ENCODE measurements at regions not wholly inside any gene's neighbourhood (a gene's known extent, or its start where the extent isn't known, plus 50 kb on each side); places are given as distances from the start of the nearest gene placed in this dataset.
A peak's percentile ranks its signal among the peaks of the same experiment; 100 is the strongest.

DNA sequence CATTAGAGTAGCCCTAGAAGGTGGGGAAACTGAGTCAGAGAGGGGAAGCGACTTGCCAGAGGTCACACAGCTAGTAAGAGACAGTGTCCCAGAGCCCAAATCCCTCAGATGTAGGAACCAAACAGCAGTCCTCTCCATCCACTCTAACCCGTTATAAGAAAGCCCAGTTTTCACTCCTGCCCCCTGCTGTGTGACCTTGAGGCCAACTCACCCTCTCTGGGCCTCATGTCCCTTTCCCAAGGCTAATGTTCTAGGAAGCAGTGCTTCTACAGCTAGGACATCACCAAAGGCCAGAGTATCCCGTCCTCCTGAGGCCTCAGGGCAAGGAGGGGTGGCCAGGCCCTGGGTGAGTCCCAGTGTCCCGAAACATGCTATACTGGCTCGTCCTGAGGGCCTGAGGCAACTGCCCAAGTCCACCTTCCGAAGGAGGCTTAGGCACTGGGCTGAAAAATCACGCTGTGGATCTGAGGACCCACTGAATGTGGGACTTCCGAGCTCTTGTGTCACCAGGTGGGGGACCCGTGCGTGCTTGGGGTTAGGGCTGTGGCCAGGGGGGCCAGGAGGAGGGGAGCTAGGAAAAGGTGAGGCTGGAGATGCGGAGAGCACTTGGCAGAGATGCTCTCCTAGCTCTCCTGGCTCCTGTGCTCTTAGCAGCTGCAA, 109.2 kb upstream of the SLC6A11 start:
- Histone ChIP-seq H3K4me3 (peak overlapping the region; percentile 38 to 49 (median 42)), H3K27ac (no peak overlapping the region), H3K4me1 (replicated peaks in 1 of 2) (peaks cover 5 to 6% of the 10 kb centered on the region in 2 donors)
- 17 to 75% (median 38%) methylated on average over 1 to 5 of the region's 11 CpGs; no CpG with 5 or more reads in 4 of the 10 experiments for WGBS, 10 experiments
- in situ Hi-C loops (cut with MboI; ENCODE audit: low pct_unique_long_range_greater_than_20kb in 2 of 9, low sequenced_read_pairs in 9 of 9, unreplicated experiment in 9 of 9): no loop called here
- ATAC-seq (replicated peaks in 6 of 8): no peak

DNA sequence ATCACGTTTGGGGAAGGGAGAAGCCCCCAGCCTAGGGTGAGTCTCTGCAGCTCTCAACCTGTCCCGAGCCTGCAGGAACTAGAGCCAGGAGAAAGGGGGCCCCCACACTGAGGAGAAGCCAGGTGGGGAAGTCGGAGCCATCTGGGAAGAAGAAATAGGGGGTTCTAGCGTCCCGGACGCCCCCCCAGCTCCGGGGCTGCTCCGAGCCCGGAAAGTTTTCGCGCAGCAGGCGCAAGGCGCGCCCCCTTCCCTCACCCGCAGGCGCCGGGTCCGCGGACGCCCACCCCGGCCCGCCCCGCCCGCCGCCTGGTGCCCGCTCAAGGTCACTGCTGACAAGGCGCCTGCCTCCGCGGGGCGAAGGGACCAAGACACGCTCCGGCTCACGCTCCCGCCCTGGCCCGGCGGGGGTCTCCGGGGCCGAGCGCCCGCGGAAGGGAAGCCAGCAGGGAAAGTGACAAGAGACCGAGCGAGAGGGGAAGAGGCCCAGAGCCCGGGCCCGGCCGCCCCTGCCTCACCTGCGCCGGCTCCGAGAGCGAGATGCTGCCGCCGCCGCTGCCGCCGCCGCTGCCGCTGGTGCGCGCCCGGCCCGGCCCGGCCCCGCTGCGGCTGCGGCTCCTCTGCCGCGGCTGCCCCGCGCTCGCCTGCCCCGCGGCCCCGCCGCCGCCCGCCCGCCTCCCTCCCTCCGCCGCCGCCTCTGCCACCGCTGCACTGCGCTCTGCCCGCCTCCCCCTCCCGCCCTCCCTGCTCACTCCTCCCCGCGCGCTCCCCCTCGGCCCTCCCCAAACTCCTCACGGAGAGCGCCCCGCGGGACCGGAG, 108.4 kb upstream of the SLC6A11 start:
- in situ Hi-C loops (cut with MboI; ENCODE audit: low pct_unique_long_range_greater_than_20kb in 2 of 9, low sequenced_read_pairs in 9 of 9, unreplicated experiment in 9 of 9): no loop called here
- Histone ChIP-seq H3K4me3 (peak overlapping the region; percentile 38 to 49 (median 42)), H3K4me1 (replicated peaks in 1 of 2) (peaks cover 5 to 6% of the 10 kb centered on the region in 2 donors), H3K27ac (no peak overlapping the region)
- peak in 7 of 8 experiments; percentile 10 to 62 (median 53) for ATAC-seq (replicated peaks in 6 of 8)
- WGBS, 10 experiments: 0 to 20% methylated on average over 1 to 2 of the region's 93 CpGs; no CpG with 5 or more reads in 8 of the 10 experiments

DNA sequence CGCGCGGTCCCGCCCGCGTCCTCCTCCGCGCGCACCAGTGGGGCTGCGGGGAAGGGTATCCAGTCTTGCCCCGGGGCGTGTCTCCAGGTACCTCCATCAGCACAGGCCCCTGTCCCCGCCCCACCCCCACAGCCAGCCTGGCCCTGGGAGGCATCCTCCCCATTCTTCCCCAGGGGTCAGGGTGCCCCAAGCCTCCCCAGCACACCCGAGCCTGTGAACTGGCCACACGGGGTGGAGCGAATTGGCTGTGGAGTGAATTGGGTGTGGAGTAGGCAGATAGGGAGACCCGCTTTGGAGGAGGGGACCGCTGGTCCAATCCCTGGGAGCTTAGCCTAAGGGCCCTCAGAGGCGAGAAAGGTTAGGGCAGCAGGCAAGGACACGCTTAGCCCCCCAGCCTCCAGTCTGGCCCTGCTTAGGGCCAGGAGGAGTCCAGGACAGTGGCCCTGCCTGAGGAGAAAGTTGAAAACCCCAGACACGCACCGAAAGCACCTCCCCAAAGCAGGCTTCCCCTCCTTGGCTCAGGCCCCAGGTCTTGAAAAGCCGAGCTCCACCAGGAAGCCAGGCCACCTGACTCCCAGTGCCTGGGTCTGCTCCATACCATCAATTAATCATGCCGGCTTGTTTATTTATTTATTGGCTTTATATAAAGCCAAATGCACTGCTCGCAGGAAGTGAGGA, 107.7 kb upstream of the SLC6A11 start:
- in situ Hi-C loops (cut with MboI; ENCODE audit: low pct_unique_long_range_greater_than_20kb in 2 of 9, low sequenced_read_pairs in 9 of 9, unreplicated experiment in 9 of 9): no loop called here
- Histone ChIP-seq H3K27ac (no peak overlapping the region), H3K4me1 (replicated peaks in 1 of 2) (peaks cover 5 to 6% of the 10 kb centered on the region in 2 donors), H3K4me3 (peak overlapping the region in 3 of 5 donors; percentile 40 to 49 (median 44))
- 0 to 58% (median 53%) methylated on average over 1 to 6 of the region's 25 CpGs; no CpG with 5 or more reads in 6 of the 10 experiments for WGBS, 10 experiments
- ATAC-seq (replicated peaks in 6 of 8): peak in 5 of 8 experiments; percentile 1 to 32 (median 18)

DNA sequence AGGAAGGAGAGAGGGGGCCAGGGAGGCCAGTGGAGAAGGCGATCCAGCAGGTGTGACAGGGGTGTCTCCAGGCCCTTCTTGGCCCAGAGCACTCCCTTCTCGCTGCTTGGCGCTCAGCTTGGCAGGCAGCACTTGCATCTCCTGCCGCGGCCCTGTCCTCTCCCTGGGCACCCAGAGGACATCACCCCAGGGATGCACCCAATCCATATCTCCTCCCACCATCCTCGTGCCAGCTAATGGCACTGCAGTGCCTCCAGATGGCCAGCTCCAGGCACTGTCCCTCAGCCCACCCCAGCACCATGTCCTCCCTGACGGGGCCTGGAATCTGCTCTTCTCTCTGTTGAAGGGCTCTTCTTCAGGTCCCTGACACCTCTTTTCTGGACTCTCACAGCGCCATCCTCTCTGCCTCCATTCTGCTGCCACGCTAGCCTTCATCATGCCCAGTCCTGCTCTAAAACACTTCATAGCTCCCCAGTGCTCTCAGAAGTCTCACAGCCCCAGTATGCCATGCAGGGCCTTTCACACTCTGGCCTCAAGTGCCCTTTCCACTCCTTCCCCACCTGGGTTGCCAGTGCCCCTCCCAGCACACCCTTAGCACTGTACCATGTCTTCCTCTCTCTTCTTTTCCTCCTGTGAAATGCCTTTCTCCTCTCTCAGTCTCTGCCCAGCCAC, 106.8 kb upstream of the SLC6A11 start:
- H3K27ac ChIP-seq: no peak overlapping the region
- whole genome bisulfite sequencing, 10 experiments: 40 to 80% (median 70%) methylated on average over 1 to 4 of the region's 9 CpGs; no CpG with 5 or more reads in 3 of the 10 experiments
- peak in 6 of 8 experiments; percentile 18 to 41 (median 36) for ATAC-seq (replicated peaks in 6 of 8)
- in situ Hi-C loops (cut with MboI; ENCODE audit: low pct_unique_long_range_greater_than_20kb in 2 of 9, low sequenced_read_pairs in 9 of 9, unreplicated experiment in 9 of 9): no loop called here
- H3K4me1 ChIP-seq (replicated peaks in 1 of 2): peaks cover 5 to 6% of the 10 kb centered on the region in 2 donors
- no peak overlapping the region for H3K4me3 ChIP-seq

DNA sequence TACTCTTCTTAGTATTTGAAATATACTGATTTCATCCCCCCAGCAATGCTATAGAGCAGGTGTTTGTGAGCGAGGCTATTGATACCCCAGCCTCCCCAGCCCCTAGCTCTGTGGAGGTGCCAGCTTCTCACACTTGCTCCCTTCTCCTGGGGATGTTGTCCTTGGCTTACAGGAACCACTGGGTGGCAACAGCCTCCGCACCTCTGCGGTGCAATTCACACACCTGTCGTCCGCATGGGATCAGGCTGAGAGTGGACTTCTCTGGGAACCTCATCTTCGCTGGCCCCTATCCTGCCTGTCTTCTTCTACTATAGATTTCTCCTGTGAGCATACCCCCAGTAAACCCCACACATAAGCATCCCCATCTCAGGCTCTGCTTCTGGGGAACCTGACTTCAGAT, 103.9 kb upstream of the SLC6A11 start:
- Histone ChIP-seq H3K4me1 (replicated peaks in 1 of 2) (peaks cover 1 to 3% of the 10 kb centered on the region in 2 donors), H3K4me3 (no peak overlapping the region), H3K27ac (no peak overlapping the region)
- 33 to 80% (median 44%) methylated on average over 1 to 5 of the region's 6 CpGs; no CpG with 5 or more reads in 6 of the 10 experiments for WGBS, 10 experiments
- in situ Hi-C loops (cut with MboI; ENCODE audit: low pct_unique_long_range_greater_than_20kb in 2 of 9, low sequenced_read_pairs in 9 of 9, unreplicated experiment in 9 of 9): no loop called here
- ATAC-seq (replicated peaks in 6 of 8): no peak

DNA sequence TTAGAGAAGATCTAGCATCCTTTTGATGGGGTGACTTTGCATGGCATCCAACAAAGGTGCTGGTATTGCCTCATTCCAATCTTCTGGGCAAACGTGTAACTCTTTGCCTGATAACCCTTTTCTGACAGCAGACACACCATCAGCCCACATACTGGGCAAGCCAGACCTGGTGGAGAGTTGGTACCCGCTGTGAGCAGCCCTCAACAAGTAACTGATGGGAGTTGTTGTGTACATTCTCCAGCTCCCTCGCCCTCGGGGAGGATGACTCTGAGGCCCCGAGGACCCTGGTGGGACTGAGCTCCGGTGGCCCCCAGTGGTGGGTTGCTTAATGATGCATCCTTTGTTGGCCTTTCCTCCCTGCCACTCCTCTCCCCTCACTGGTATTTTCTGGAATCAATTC, 102.4 kb upstream of the SLC6A11 start:
- in situ Hi-C loops (cut with MboI; ENCODE audit: low pct_unique_long_range_greater_than_20kb in 2 of 9, low sequenced_read_pairs in 9 of 9, unreplicated experiment in 9 of 9): no loop called here
- no peak for ATAC-seq (replicated peaks in 6 of 8)
- 0 to 60% (median 33%) methylated on average over 1 to 5 of the region's 6 CpGs; no CpG with 5 or more reads in 3 of the 10 experiments for WGBS, 10 experiments

DNA sequence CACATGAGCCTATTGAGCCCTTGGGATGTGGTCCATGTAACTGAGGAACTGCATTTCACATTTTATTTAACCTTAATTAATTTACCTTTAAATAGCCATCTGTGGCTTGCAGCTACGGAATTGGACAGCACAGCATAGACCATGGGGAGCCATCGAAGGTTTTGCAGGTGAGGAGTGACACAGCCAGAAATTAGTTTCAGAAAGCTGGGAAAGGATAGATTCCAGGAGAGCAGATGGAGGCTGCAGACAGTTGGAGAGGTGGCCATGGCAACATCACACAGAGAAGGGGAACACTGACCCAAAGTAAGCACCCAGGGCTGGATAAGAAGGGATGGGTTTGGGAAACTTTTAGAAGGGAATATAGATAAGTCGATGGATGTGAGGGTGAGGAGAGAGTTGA, 100.1 kb upstream of the SLC6A11 start:
- Histone ChIP-seq H3K27ac (no peak overlapping the region), H3K4me1 (replicated peaks in 1 of 2) (no peaks in the 10 kb centered on the region), H3K4me3 (no peak overlapping the region)
- 0 to 100% (median 81%) methylated on average over 1 to 3 of the region's 3 CpGs; no CpG with 5 or more reads in 3 of the 10 experiments for WGBS, 10 experiments
- ATAC-seq (replicated peaks in 6 of 8): no peak
- in situ Hi-C loops (cut with MboI; ENCODE audit: low pct_unique_long_range_greater_than_20kb in 2 of 9, low sequenced_read_pairs in 9 of 9, unreplicated experiment in 9 of 9): no loop called here

More for the DNA sequence above, 102.4 kb upstream of the SLC6A11 start:
- Histone ChIP-seq H3K4me3 (no peak overlapping the region), H3K4me1 (replicated peaks in 1 of 2) (no peaks in the 10 kb centered on the region), H3K27ac (no peak overlapping the region)

DNA sequence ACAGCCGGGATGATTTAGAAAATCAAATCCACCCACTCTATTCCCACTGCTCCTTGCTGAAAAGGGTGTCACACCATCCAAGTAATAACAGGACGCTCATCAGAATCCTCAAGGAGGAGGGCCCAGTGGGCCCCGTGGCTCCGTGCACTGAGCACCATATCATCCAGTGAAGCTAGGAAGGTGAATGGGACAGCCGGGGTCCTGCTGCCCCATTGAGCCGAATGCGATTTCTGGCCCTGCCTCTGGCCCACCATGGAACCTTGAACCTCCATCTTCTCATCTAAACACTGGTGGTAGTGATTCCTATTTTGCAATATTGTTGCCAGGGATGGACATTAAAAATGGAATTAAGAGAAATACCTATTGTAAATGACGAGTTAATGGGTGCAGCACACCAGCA, 99.1 kb upstream of the SLC6A11 start:
- in situ Hi-C loops (cut with MboI; ENCODE audit: low pct_unique_long_range_greater_than_20kb in 2 of 9, low sequenced_read_pairs in 9 of 9, unreplicated experiment in 9 of 9): no loop called here
- Histone ChIP-seq H3K4me3 (no peak overlapping the region), H3K27ac (no peak overlapping the region), H3K4me1 (replicated peaks in 1 of 2) (no peaks in the 10 kb centered on the region)
- 0 to 86% (median 53%) methylated on average over 1 to 7 of the region's 8 CpGs; no CpG with 5 or more reads in 2 of the 10 experiments for WGBS, 10 experiments
- ATAC-seq (replicated peaks in 6 of 8): no peak

DNA sequence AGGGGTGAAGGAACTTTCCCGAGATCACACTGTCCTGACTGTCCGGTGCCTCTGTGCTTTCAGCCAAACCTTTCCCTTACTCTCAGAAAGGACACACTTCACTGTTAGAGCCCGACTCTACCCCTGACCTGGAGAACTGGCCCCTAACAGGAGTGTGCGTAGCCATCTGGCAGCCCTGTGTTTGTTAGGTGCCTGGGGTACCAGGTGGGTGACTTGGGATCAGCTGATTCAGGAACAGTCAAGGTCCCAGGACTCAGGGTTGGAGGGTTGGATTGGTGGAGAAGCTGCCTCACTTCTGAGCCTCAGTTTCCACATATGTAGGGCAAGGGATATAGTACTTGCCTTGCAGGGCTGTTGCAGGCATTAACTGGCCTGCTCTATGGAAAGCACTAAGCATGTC, 98.3 kb upstream of the SLC6A11 start:
- 32 to 100% (median 72%) methylated on average over 1 to 4 of the region's 4 CpGs; no CpG with 5 or more reads in 5 of the 10 experiments for whole genome bisulfite sequencing, 10 experiments
- Histone ChIP-seq H3K4me1 (replicated peaks in 1 of 2) (no peaks in the 10 kb centered on the region), H3K4me3 (no peak overlapping the region), H3K27ac (no peak overlapping the region)
- no peak for ATAC-seq (replicated peaks in 6 of 8)
- in situ Hi-C loops (cut with MboI; ENCODE audit: low pct_unique_long_range_greater_than_20kb in 2 of 9, low sequenced_read_pairs in 9 of 9, unreplicated experiment in 9 of 9): no loop called here

DNA sequence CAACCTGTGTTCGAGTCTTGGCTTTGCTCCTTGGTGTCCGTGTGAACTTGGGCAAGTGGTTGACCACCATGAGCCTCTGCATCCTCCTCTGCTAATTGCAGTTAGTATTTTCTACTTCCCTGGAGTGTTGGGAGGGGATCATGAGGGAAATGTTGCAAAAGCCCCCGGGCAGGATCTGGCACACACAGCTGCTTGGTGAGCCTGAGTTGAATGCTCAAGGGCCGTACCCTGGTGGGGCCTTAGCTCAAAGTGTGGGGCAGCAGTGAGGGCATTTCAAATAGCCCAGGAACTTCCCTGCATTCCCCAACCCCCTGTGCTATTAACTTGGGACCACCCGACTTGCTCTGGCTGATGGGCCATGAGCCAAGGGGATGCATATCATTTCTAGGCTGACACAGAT, 94.9 kb upstream of the SLC6A11 start:
- H3K4me3 ChIP-seq: no peak overlapping the region
- H3K27ac ChIP-seq: no peak overlapping the region
- in situ Hi-C loops (cut with MboI; ENCODE audit: low pct_unique_long_range_greater_than_20kb in 2 of 9, low sequenced_read_pairs in 9 of 9, unreplicated experiment in 9 of 9): loop anchor here in 1 of 9 experiments (10.0 kb wide), 1 partner anchor 366 kb away; no protein-coding TSS in a partner anchor
- ATAC-seq (replicated peaks in 6 of 8): no peak
- WGBS, 10 experiments: 10 to 67% (median 24%) methylated on average over 1 to 3 of the region's 5 CpGs; no CpG with 5 or more reads in 4 of the 10 experiments
- no peaks in the 10 kb centered on the region for H3K4me1 ChIP-seq (replicated peaks in 1 of 2)

DNA sequence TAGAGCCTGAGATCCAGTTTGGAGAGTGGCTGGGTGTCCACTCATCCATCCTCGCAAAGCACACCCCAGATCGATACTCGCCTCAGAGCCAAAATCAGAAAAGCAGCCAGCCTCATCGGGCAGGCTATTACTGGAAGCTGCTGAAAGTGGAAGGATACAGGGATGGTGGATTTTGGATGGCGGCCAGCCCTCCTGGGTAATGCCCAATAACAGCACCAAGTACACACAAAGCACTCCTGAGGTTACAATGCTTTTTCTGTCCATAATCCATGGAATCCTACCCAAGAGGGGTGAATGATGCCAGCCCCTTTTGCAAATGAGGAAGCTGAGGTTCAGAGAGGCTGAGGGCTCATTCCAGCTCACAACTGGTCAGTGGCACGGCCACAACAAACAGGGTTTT, 93.1 kb upstream of the SLC6A11 start:
- Histone ChIP-seq H3K4me3 (no peak overlapping the region), H3K4me1 (replicated peaks in 1 of 2) (no peaks in the 10 kb centered on the region), H3K27ac (no peak overlapping the region)
- WGBS, 10 experiments: 10 to 83% (median 52%) methylated on average over 1 to 5 of the region's 6 CpGs; no CpG with 5 or more reads in 4 of the 10 experiments
- ATAC-seq (replicated peaks in 6 of 8): no peak
- in situ Hi-C loops (cut with MboI; ENCODE audit: low pct_unique_long_range_greater_than_20kb in 2 of 9, low sequenced_read_pairs in 9 of 9, unreplicated experiment in 9 of 9): loop anchor here in 1 of 9 experiments (10.0 kb wide), 1 partner anchor 368 kb away; no protein-coding TSS in a partner anchor

DNA sequence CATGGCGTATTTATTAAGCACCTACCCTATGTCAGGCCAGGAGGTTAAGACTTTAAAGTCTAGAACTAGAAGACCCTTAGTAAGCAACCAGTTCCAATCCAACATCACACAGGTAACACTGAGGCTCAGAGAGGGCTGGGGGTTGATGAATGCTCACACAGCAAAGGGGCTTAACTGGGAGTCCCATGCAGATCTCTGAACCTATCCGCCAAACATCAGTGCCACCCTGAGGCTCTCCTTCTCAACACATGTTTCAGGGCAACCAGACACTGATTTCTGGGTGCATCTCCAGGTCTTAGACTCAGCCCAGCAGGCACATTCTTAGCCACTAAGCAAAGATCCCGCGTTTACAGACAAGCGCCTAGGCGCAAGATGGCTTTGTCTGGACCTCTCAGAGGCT, 92.0 kb upstream of the SLC6A11 start:
- H3K4me1 ChIP-seq (replicated peaks in 1 of 2): no peaks in the 10 kb centered on the region
- no peak overlapping the region for H3K27ac ChIP-seq
- no peak for ATAC-seq (replicated peaks in 6 of 8)
- H3K4me3 ChIP-seq: no peak overlapping the region
- in situ Hi-C loops (cut with MboI; ENCODE audit: low pct_unique_long_range_greater_than_20kb in 2 of 9, low sequenced_read_pairs in 9 of 9, unreplicated experiment in 9 of 9): loop anchor here in 1 of 9 experiments (10.0 kb wide), 1 partner anchor 369 kb away; no protein-coding TSS in a partner anchor
- WGBS, 10 experiments: 17 to 100% (median 76%) methylated on average over 1 to 5 of the region's 6 CpGs; no CpG with 5 or more reads in 6 of the 10 experiments

Measured in motor neuron (in vitro differentiated cells).